Endodermal cell (in vitro differentiated cells): ENCODE measurements at regions not wholly inside any gene's neighbourhood (a gene's known extent, or its start where the extent isn't known, plus 50 kb on each side); places are given as distances from the start of the nearest gene placed in this dataset.

ENCODE experiments used
- DNase-seq: peaks from one replicate; pipeline ENCODE4 v3.0.0-alpha.2; 2017
- H3K27ac ChIP-seq: 2 replicates; pipeline ENCODE4 v1.5.1; 2013; ENCODE audit warnings: mild to moderate bottlenecking, low read depth, low read length, moderate library complexity
- H3K27me3 ChIP-seq: 2 replicates; pipeline ENCODE4 v1.6.1; 2013; ENCODE audit warnings: mild to moderate bottlenecking, low read length, moderate library complexity; ENCODE audit not compliant: insufficient read depth, control insufficient read depth, poor library complexity, severe bottlenecking
- H3K36me3 ChIP-seq: 2 replicates; pipeline ENCODE4 v1.7.0; 2013; ENCODE audit warnings: mild to moderate bottlenecking, low read length, moderate library complexity; ENCODE audit not compliant: control insufficient read depth, insufficient read depth
- H3K4me1 ChIP-seq: one replicate; pipeline ENCODE4 v1.7.0; 2013; ENCODE audit warnings: low read length; ENCODE audit not compliant: control insufficient read depth, insufficient read depth
- H3K4me3 ChIP-seq: 2 replicates; pipeline ENCODE4 v1.5.1; 2013; ENCODE audit warnings: mild to moderate bottlenecking, low read length, moderate library complexity
- H3K9ac ChIP-seq: 2 replicates; pipeline ENCODE4 v1.6.1; 2013; ENCODE audit warnings: mild to moderate bottlenecking, low read length, moderate library complexity; ENCODE audit not compliant: poor library complexity, severe bottlenecking; ENCODE audit errors: extremely low read depth
- H3K9me3 ChIP-seq: 2 replicates; pipeline ENCODE4 v1.6.1; 2013; ENCODE audit warnings: mild to moderate bottlenecking, low read length, moderate library complexity; ENCODE audit not compliant: control insufficient read depth
- H3K27ac Mint-ChIP-seq: 2 replicates; pipeline ENCODE4 v1.8.0; 2020; ENCODE audit warnings: mixed read lengths
- H3K27me3 Mint-ChIP-seq: 2 replicates; pipeline ENCODE4 v1.8.0; 2021; ENCODE audit warnings: mild to moderate bottlenecking, mixed read lengths; ENCODE audit not compliant: insufficient read depth
- H3K36me3 Mint-ChIP-seq: 2 replicates; pipeline ENCODE4 v1.8.0; 2020; ENCODE audit warnings: low read depth, mixed read lengths
- H3K4me1 Mint-ChIP-seq: 2 replicates; pipeline ENCODE4 v1.8.0; 2020; ENCODE audit warnings: mixed read lengths
- H3K4me3 Mint-ChIP-seq: 2 replicates; pipeline ENCODE4 v1.8.0; 2020; ENCODE audit warnings: mild to moderate bottlenecking, moderate library complexity, mixed read lengths
- H3K9me3 Mint-ChIP-seq: 2 replicates; pipeline ENCODE4 v1.8.0; 2020; ENCODE audit warnings: mild to moderate bottlenecking, mixed read lengths
- WGBS, 2 experiments: methylation state at CpG; one replicate each; pipeline versions ENCODE4 v1.1.5 to v1.1.7; 2013; ENCODE audit warnings: missing lambda C conversion rate in 2 of 2, mixed read lengths in 1 of 2; ENCODE audit not compliant: insufficient coverage in 1 of 2, insufficient read length in 1 of 2; 5-methylcytosine and 5-hydroxymethylcytosine counted together
- TF ChIP-seq, protein P1 (sequence below): fragments of 200-600 bp; sonication (generic); conservative IDR thresholded peaks from 2 replicates; pipeline ENCODE4 v1.5.0; 2021; ENCODE audit warnings: antibody characterized with exemption, mild to moderate bottlenecking

DNA sequence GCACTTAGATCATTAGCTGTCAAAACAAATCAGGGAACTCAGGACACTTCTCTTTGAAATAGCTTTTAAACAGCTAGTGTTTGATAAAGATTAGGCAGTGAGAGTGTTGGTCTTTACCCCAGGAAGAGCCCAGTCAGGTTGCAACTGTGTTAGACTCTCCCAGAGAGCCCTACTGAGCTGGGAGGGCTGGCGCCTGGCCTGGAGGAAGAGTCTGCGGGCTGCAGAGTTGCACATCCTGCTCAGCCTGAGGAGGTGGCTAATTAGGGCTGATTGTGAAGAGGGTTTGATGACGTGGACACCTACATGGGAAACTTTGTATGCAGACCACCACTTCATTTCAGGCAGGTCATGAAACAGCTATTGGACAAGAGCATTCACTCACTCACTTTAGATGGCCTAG, 112.0 kb downstream of the TMEM174 start:
- H3K36me3 Mint-ChIP-seq = no peaks in the 10 kb centered on the region
- H3K4me3 Mint-ChIP-seq = no peak overlapping the region
- TF ChIP-seq, protein P1, sequence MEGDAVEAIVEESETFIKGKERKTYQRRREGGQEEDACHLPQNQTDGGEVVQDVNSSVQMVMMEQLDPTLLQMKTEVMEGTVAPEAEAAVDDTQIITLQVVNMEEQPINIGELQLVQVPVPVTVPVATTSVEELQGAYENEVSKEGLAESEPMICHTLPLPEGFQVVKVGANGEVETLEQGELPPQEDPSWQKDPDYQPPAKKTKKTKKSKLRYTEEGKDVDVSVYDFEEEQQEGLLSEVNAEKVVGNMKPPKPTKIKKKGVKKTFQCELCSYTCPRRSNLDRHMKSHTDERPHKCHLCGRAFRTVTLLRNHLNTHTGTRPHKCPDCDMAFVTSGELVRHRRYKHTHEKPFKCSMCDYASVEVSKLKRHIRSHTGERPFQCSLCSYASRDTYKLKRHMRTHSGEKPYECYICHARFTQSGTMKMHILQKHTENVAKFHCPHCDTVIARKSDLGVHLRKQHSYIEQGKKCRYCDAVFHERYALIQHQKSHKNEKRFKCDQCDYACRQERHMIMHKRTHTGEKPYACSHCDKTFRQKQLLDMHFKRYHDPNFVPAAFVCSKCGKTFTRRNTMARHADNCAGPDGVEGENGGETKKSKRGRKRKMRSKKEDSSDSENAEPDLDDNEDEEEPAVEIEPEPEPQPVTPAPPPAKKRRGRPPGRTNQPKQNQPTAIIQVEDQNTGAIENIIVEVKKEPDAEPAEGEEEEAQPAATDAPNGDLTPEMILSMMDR = no peak
- no peak overlapping the region for H3K4me3 ChIP-seq
- peaks cover 4% of the 10 kb centered on the region for H3K4me1 ChIP-seq
- H3K9me3 ChIP-seq = no peaks in the 10 kb centered on the region
- H3K9ac ChIP-seq = no peak overlapping the region
- no peak overlapping the region for H3K27ac Mint-ChIP-seq
- H3K27me3 Mint-ChIP-seq = peaks cover 30% of the 10 kb centered on the region
- WGBS, 2 experiments = 87 to 89% methylated on average over 3 of the region's 3 CpGs
- no peaks in the 10 kb centered on the region for H3K27me3 ChIP-seq
- no peak overlapping the region for H3K27ac ChIP-seq
- H3K36me3 ChIP-seq = no peaks in the 10 kb centered on the region
- DNase-seq = no peak
- H3K4me1 Mint-ChIP-seq = peaks cover 52% of the 10 kb centered on the region
- no peaks in the 10 kb centered on the region for H3K9me3 Mint-ChIP-seq

DNA sequence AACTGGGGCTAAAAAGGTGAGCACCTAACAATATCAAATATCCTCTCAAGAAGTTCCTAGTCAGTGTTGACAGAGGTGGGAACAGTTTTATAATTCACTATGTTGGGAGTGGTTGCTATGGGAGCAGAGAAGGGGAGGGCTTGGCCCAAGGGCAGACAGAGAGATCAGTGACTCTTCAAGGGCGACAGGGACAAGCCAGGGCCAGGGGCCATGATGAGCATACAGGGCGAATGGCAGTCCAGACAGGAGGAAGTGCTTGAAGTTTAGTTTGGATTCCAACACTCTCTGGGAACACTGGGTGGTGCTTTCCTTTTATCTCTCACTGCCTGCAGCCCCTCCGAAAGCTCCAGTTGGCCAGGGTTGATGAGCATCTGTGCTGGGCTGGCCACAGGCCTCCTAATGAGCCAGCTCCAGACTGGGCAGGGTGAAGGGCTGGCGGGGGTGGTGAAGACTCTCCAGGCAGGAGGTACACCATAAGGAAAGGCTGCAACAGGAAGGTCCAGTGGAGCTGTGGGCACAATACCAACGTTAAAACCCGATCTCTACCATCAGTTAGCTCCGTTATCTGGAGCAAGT, 111.3 kb downstream of the TMEM174 start:
- peaks cover 23% of the 10 kb centered on the region for H3K27me3 Mint-ChIP-seq
- Histone ChIP-seq H3K36me3 (no peaks in the 10 kb centered on the region), H3K4me1 (peaks cover 4% of the 10 kb centered on the region), H3K27me3 (no peaks in the 10 kb centered on the region), H3K27ac (no peak overlapping the region), H3K9me3 (no peaks in the 10 kb centered on the region), H3K9ac (no peak overlapping the region), H3K4me3 (no peak overlapping the region)
- H3K4me1 Mint-ChIP-seq = peaks cover 57% of the 10 kb centered on the region
- H3K4me3 Mint-ChIP-seq = no peak overlapping the region
- WGBS, 2 experiments = 80 to 94% methylated on average over 6 to 7 of the region's 7 CpGs
- DNase-seq = no peak
- TF ChIP-seq, protein P1 = no peak
- no peak overlapping the region for H3K27ac Mint-ChIP-seq
- no peaks in the 10 kb centered on the region for H3K9me3 Mint-ChIP-seq
- no peaks in the 10 kb centered on the region for H3K36me3 Mint-ChIP-seq

- Histone ChIP-seq H3K27ac (no peak overlapping the region), H3K9me3 (no peaks in the 10 kb centered on the region), H3K36me3 (no peaks in the 10 kb centered on the region), H3K4me1 (peaks cover 4% of the 10 kb centered on the region), H3K27me3 (peaks cover 5% of the 10 kb centered on the region), H3K9ac (no peak overlapping the region), H3K4me3 (no peak overlapping the region)
- peaks cover 52% of the 10 kb centered on the region for H3K4me1 Mint-ChIP-seq
- H3K36me3 Mint-ChIP-seq = no peaks in the 10 kb centered on the region
- peaks cover 12% of the 10 kb centered on the region for H3K27me3 Mint-ChIP-seq
- no peak overlapping the region for H3K27ac Mint-ChIP-seq
- DNase-seq = no peak
- H3K9me3 Mint-ChIP-seq = no peaks in the 10 kb centered on the region
- no peak overlapping the region for H3K4me3 Mint-ChIP-seq
- TF ChIP-seq, protein P1 = no peak
Observed at GRCh38 chr5:73282923-73283322, 109.9 kb downstream of the TMEM174 start.
